Thyroid gland (tissue), 4 donors: ENCODE measurements at regions not wholly inside any gene's neighbourhood (a gene's known extent, or its start where the extent isn't known, plus 50 kb on each side); places are given as distances from the start of the nearest gene placed in this dataset.

Source experiments
- CTCF ChIP-seq, 6 experiments: fragments of 200-600 bp in 3 of 6; fragments of 450-650 bp in 3 of 6; sonication (generic) in 3 of 6; IDR thresholded peaks; one replicate each; pipeline ENCODE4 v1.5.1; 2016 to 2019; ENCODE audit warnings: antibody characterized with exemption in 6 of 6, mild to moderate bottlenecking in 2 of 6, inconsistent platforms in 1 of 6, moderate library complexity in 1 of 6
- POLR2A ChIP-seq, 2 donors: fragments of 450-650 bp; IDR thresholded peaks; one replicate each; pipeline ENCODE4 v1.6.1; 2017; ENCODE audit warnings: antibody characterized with exemption in 2 of 2, mild to moderate bottlenecking in 2 of 2, moderate library complexity in 1 of 2

DNA sequence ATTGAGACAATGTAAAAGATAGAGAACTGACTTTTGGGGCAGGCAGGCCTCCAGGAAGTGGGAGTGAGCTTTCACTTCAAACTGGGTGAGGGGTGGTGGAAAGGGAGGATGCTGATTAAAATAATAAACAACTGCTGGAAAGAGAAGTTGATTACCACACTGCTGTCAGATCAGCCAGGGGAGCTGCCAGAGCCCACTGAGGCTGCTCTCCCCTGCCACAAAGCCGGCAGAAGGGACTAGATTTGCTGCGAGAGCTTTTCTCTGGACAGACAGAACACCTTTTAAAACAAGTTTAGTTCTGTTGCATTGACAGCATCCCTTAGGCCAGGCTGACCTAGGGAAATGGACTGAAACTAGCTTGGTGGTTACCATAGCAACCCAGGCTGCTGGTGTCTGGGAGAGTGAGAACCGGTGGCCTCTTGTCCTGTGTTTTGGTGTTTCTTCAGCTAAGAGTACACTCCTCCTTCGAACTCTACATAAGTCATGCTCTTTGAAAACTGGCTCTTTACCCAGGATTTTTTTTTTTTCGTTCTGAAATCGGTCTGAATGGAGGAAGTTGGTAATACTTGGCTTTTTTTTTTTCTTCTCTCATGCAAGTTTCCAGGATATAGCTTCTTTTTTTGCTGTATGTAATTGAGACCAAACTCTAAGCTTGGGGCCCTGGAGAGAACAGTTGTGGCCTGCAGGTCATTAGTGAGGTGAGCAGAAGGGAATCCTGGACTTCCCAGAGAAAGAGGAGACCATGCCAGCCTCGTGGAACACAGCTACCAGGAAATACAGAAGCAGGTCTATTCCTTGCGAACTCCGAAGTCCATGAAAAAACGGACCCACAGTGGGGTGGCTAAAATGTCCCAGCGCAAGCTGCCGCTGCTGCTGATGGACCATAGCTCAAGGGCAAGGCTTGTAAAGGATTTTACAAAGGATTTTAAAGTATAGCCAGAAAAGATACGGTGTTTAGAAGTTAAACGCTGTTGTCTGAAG is 374.4 kb downstream of the UTRN start:
- no peak for TF ChIP-seq CTCF (IDR thresholded peaks at IDR 0.05)
- TF ChIP-seq POLR2A (IDR thresholded peaks at IDR 0.05), result no peak
